ENCODE measurements at regions not wholly inside any gene's neighbourhood (a gene's known extent, or its start where the extent isn't known, plus 50 kb on each side); places are given as distances from the start of the nearest gene placed in this dataset.

DNA sequence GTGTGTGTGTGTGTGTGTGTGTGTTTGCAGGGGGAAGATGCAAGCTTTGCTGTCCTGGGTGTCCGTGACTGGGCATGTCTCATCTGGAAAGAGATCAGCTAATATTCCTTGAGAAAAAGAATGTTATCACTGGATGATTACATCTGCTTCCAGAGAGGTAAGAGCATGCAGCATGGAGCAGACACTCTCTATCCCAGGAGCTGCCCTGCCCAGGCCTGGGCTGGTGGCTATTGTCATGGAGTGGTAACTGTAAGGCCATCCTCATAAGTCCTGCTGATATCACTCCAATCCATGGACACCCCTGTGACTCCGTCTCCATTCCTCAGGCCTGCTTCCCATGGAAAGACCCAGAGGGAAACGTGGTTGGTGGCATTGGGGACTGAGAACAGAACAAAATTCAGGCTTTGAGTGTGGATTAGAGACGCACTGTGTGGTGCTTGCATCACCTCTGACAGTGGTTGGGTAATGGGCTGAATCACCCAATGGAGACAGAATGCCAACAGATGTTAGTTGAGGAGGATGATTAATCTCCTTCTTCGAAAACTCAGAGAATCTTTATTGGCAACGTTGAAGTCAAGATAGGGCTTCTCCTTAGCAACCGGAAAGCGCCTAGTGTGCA is 52.0 kb upstream of the KCNIP1 start:
- Histone ChIP-seq H3K27ac (ENCODE audit: low read depth, low read length, poor library complexity, severe bottlenecking) (no peak overlapping the region), H3K4me2 (ENCODE audit: low read length) (no peak overlapping the region), H2AFZ (ENCODE audit: low read length) (no peak overlapping the region), H3K9me3 (ENCODE audit: low read length) (no peaks in the 10 kb centered on the region), H4K20me1 (ENCODE audit: insufficient read depth, low read length) (no peaks in the 10 kb centered on the region), H3K4me3 (ENCODE audit: low read depth, low read length, poor library complexity, severe bottlenecking) (no peak overlapping the region), H3K36me3 (ENCODE audit: insufficient read depth, low read length) (no peaks in the 10 kb centered on the region), H3K9me2 (ENCODE audit: insufficient read depth, low read length) (no peaks in the 10 kb centered on the region), H3K79me2 (ENCODE audit: insufficient read depth, low read depth, low read length) (no peaks in the 10 kb centered on the region), H3K4me1 (ENCODE audit: insufficient read depth, low read length, poor library complexity, severe bottlenecking) (no peaks in the 10 kb centered on the region)
- ChIA-PET POLR2A (no interaction called here), CTCF (ENCODE audit: unreplicated experiment) (interaction anchor here (0.6 kb wide), 1 partner anchor 507 kb away, joined by 3 read pairs; no protein-coding TSS in a partner anchor)
- DNase-seq (ENCODE audit: low spot score), result no peak
- intact Hi-C loops (cut with micrococcal nuclease; ENCODE audit: unreplicated experiment), result no loop called here
- TF ChIP-seq, protein P1, sequence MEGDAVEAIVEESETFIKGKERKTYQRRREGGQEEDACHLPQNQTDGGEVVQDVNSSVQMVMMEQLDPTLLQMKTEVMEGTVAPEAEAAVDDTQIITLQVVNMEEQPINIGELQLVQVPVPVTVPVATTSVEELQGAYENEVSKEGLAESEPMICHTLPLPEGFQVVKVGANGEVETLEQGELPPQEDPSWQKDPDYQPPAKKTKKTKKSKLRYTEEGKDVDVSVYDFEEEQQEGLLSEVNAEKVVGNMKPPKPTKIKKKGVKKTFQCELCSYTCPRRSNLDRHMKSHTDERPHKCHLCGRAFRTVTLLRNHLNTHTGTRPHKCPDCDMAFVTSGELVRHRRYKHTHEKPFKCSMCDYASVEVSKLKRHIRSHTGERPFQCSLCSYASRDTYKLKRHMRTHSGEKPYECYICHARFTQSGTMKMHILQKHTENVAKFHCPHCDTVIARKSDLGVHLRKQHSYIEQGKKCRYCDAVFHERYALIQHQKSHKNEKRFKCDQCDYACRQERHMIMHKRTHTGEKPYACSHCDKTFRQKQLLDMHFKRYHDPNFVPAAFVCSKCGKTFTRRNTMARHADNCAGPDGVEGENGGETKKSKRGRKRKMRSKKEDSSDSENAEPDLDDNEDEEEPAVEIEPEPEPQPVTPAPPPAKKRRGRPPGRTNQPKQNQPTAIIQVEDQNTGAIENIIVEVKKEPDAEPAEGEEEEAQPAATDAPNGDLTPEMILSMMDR (conservative IDR thresholded peaks at IDR 0.05; ENCODE audit: low read length), result no peak
- no peak for TF ChIP-seq EZH2phosphoT487 (IDR thresholded peaks at IDR 0.05; ENCODE audit: borderline replicate concordance, low read depth, low read length)
- BruUV-seq (replicated peaks), result no TSS peak

DNA sequence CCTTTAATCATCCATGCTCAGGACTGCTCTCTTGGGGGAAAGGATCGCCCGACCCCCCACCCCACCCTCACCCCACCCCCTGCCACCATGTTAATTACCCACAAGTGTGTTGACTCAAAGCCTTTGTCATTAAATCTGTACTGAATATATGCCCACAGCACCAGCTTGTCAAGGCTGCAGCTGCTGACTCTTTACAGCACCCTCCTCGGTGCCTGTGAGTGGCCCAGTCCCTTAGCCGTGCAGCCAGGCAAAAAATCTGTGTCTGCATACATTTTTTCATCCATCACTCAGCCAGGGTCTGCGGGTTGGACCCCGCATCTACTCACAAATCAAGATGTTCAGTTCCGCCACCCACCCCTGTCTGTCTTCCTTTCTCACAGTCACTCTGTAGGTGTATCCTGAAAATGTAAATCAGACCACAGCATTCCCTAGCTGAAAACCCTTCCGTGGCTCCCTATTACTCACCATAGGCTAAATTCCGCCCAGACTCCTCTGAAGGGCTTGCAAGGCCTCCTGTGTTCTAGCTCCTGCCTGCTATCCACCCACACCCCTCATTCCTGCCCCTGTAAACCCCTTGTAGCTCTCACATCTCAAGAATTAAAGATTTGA is 53.7 kb upstream of the KCNIP1 start:
- ChIA-PET CTCF (ENCODE audit: unreplicated experiment) (no interaction called here), POLR2A (no interaction called here)
- H3K4me2 ChIP-seq (ENCODE audit: low read length), result no peak overlapping the region

DNA sequence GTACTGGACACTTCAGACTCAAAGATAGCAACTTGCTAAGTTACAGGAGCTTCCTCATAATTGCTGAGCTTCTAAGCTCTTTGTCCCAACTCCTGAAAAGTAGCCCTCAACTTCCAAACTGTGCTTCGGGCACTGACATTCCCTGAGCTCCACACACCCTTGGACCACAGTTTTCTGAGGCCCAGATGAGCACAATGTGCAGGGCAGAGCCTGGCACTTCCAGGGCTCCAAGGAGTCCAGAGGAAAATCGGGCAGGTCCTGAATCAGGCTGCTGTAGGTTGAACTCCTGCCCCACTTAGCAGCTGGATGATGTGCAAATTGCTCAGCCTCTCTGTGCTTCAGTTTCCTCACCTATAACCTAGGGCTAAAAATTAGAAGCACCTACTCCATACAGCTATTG is 54.6 kb upstream of the KCNIP1 start:
- H3K9me3 ChIP-seq (ENCODE audit: low read length), result no peaks in the 10 kb centered on the region
- intact Hi-C loops (cut with micrococcal nuclease; ENCODE audit: unreplicated experiment), result no loop called here
- H2AFZ ChIP-seq (ENCODE audit: low read length), result no peak overlapping the region
- H3K9me2 ChIP-seq (ENCODE audit: insufficient read depth, low read length), result no peaks in the 10 kb centered on the region
- no peaks in the 10 kb centered on the region for H3K79me2 ChIP-seq (ENCODE audit: insufficient read depth, low read depth, low read length)
- no peaks in the 10 kb centered on the region for H3K36me3 ChIP-seq (ENCODE audit: insufficient read depth, low read length)
- no peak overlapping the region for H3K27ac ChIP-seq (ENCODE audit: low read depth, low read length, poor library complexity, severe bottlenecking)
- H3K4me1 ChIP-seq (ENCODE audit: insufficient read depth, low read length, poor library complexity, severe bottlenecking), result no peaks in the 10 kb centered on the region
- BruUV-seq (replicated peaks), result no TSS peak
- no peak for DNase-seq (ENCODE audit: low spot score)
- ChIA-PET POLR2A (no interaction called here), CTCF (ENCODE audit: unreplicated experiment) (no interaction called here)
- no peak for TF ChIP-seq EZH2phosphoT487 (IDR thresholded peaks at IDR 0.05; ENCODE audit: borderline replicate concordance, low read depth, low read length)
- TF ChIP-seq, protein P1 (conservative IDR thresholded peaks at IDR 0.05; ENCODE audit: low read length), result no peak
- H4K20me1 ChIP-seq (ENCODE audit: insufficient read depth, low read length), result no peaks in the 10 kb centered on the region
- no peak overlapping the region for H3K4me3 ChIP-seq (ENCODE audit: low read depth, low read length, poor library complexity, severe bottlenecking)
- H3K4me2 ChIP-seq (ENCODE audit: low read length), result no peak overlapping the region

More for the DNA sequence above, 53.7 kb upstream of the KCNIP1 start:
- Histone ChIP-seq H3K79me2 (ENCODE audit: insufficient read depth, low read depth, low read length) (no peaks in the 10 kb centered on the region), H2AFZ (ENCODE audit: low read length) (no peak overlapping the region), H3K4me1 (ENCODE audit: insufficient read depth, low read length, poor library complexity, severe bottlenecking) (no peaks in the 10 kb centered on the region), H4K20me1 (ENCODE audit: insufficient read depth, low read length) (no peaks in the 10 kb centered on the region), H3K36me3 (ENCODE audit: insufficient read depth, low read length) (no peaks in the 10 kb centered on the region), H3K4me3 (ENCODE audit: low read depth, low read length, poor library complexity, severe bottlenecking) (no peak overlapping the region), H3K9me3 (ENCODE audit: low read length) (no peaks in the 10 kb centered on the region), H3K27ac (ENCODE audit: low read depth, low read length, poor library complexity, severe bottlenecking) (no peak overlapping the region), H3K9me2 (ENCODE audit: insufficient read depth, low read length) (no peaks in the 10 kb centered on the region)
- BruUV-seq (replicated peaks), result no TSS peak
- TF ChIP-seq, protein P1 (conservative IDR thresholded peaks at IDR 0.05; ENCODE audit: low read length), result no peak
- no peak for TF ChIP-seq EZH2phosphoT487 (IDR thresholded peaks at IDR 0.05; ENCODE audit: borderline replicate concordance, low read depth, low read length)
- intact Hi-C loops (cut with micrococcal nuclease; ENCODE audit: unreplicated experiment), result no loop called here
- no peak for DNase-seq (ENCODE audit: low spot score)

All from OCI-LY7 (cell line).